Keratinocyte (primary cell): ENCODE measurements at regions not wholly inside any gene's neighbourhood (a gene's known extent, or its start where the extent isn't known, plus 50 kb on each side); places are given as distances from the start of the nearest gene placed in this dataset.

Experiments
- EZH2 ChIP-seq: IDR thresholded peaks from one replicate; pipeline ENCODE4 v1.6.1; 2012; ENCODE audit warnings: inconsistent platforms, mild to moderate bottlenecking, low read length, moderate library complexity
- TF ChIP-seq, protein P1 (sequence below), 3 experiments: IDR thresholded peaks in 1 of 3; conservative IDR thresholded peaks in 1 of 3; optimal IDR thresholded peaks in 1 of 3; 2 replicates in 2 of 3; 3 replicates in 1 of 3; pipeline versions ENCODE3 to v1.5.1; 2011; ENCODE audit warnings: low read length in 3 of 3, mild to moderate bottlenecking in 3 of 3, moderate library complexity in 2 of 3, control low read depth in 1 of 3, inconsistent platforms in 1 of 3; ENCODE audit not compliant: insufficient read depth in 2 of 3; ENCODE audit errors: extremely low read depth in 1 of 3

DNA sequence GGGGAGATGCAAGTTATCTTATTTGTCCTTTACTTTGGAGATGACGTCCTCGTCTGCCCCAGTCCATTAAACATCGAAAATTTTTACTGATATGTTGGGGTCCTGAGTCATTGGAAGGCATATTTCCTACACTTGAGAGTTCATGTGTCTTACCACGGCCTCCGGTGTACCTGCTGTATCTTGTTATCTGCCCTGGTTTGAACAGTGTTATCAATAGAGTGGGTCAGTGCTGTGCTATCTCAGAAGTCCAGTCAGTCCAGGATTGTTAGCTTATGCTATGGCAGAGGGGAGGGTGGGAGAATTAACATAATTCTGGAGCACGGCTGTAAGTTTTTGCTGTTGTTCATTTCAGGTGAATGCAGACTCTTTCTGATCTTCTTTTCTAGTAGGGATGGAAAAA is 102.3 kb downstream of the ADCYAP1 start:
- TF ChIP-seq, protein P1, sequence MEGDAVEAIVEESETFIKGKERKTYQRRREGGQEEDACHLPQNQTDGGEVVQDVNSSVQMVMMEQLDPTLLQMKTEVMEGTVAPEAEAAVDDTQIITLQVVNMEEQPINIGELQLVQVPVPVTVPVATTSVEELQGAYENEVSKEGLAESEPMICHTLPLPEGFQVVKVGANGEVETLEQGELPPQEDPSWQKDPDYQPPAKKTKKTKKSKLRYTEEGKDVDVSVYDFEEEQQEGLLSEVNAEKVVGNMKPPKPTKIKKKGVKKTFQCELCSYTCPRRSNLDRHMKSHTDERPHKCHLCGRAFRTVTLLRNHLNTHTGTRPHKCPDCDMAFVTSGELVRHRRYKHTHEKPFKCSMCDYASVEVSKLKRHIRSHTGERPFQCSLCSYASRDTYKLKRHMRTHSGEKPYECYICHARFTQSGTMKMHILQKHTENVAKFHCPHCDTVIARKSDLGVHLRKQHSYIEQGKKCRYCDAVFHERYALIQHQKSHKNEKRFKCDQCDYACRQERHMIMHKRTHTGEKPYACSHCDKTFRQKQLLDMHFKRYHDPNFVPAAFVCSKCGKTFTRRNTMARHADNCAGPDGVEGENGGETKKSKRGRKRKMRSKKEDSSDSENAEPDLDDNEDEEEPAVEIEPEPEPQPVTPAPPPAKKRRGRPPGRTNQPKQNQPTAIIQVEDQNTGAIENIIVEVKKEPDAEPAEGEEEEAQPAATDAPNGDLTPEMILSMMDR (optimal IDR thresholded peaks at IDR 0.05 in 1 of 3, IDR thresholded peaks at IDR 0.05 in 1 of 3, conservative IDR thresholded peaks at IDR 0.05 in 1 of 3; ENCODE audit: extremely low read depth in 1 of 3, insufficient read depth in 2 of 3, low read length in 3 of 3): no peak
- no peak for TF ChIP-seq EZH2
